Smooth muscle cell (in vitro differentiated cells): ENCODE measurements at regions not wholly inside any gene's neighbourhood (a gene's known extent, or its start where the extent isn't known, plus 50 kb on each side); places are given as distances from the start of the nearest gene placed in this dataset.

Experiments used
- DNase-seq: peaks from one replicate; lab custom pipeline; 2025; ENCODE audit not compliant: unreplicated experiment; lab: John Stamatoyannopoulos, UW
- H2AFZ ChIP-seq: fragments of 200-600 bp; sonication (generic); 2 replicates; pipeline ENCODE4 v1.6.0; 2016; ENCODE audit warnings: antibody characterized with exemption, low read depth, mild to moderate bottlenecking
- H3F3A ChIP-seq: fragments of 200-600 bp; sonication (generic); 2 replicates; pipeline ENCODE4 v1.6.0; 2017; ENCODE audit warnings: antibody characterized with exemption, low read depth
- H3K27ac ChIP-seq: fragments of 200-600 bp; sonication (generic); 2 replicates; pipeline ENCODE4 v1.5.1; 2016; ENCODE audit warnings: low read depth, mild to moderate bottlenecking
- H3K27me3 ChIP-seq: fragments of 200-600 bp; sonication (generic); 2 replicates; pipeline ENCODE4 v1.6.1; 2016; ENCODE audit warnings: low read depth, mild to moderate bottlenecking
- H3K36me3 ChIP-seq: fragments of 200-600 bp; sonication (generic); 2 replicates; pipeline ENCODE4 v1.5.1; 2016; ENCODE audit warnings: low read depth
- H3K4me1 ChIP-seq: fragments of 200-600 bp; sonication (generic); 2 replicates; pipeline ENCODE4 v1.5.1; 2016; ENCODE audit warnings: low read depth
- H3K4me2 ChIP-seq: fragments of 200-600 bp; sonication (generic); 2 replicates; pipeline ENCODE4 v1.6.0; 2016; ENCODE audit warnings: mild to moderate bottlenecking
- H3K4me3 ChIP-seq: fragments of 200-600 bp; sonication (generic); 2 replicates; pipeline ENCODE4 v1.5.1; 2016; ENCODE audit warnings: mild to moderate bottlenecking
- H3K79me2 ChIP-seq: fragments of 200-600 bp; sonication (generic); 2 replicates; pipeline ENCODE4 v1.6.0; 2016; ENCODE audit warnings: low read depth, mild to moderate bottlenecking
- H3K9ac ChIP-seq: fragments of 200-600 bp; sonication (generic); 2 replicates; pipeline ENCODE4 v1.6.0; 2016; ENCODE audit warnings: low read depth
- H3K9me3 ChIP-seq: fragments of 200-600 bp; sonication (generic); replicated peaks from 2 replicates; pipeline ENCODE4 v1.5.1; 2016; ENCODE audit warnings: low read depth
- H4K20me1 ChIP-seq: fragments of 200-600 bp; sonication (generic); 2 replicates; pipeline ENCODE4 v1.6.0; 2016; ENCODE audit warnings: low read depth
- WGBS: methylation state at CpG from one replicate; pipeline ENCODE4 v1.1.7; 2016; ENCODE audit warnings: low lambda C conversion rate; 5-methylcytosine and 5-hydroxymethylcytosine counted together
- TF ChIP-seq, protein P1 (sequence below): fragments of 200-600 bp; sonication (generic); IDR thresholded peaks from 2 replicates; pipeline ENCODE4 v1.5.1; 2017; ENCODE audit warnings: borderline replicate concordance, mild to moderate bottlenecking, antibody characterized with exemption; ENCODE audit not compliant: insufficient read depth, poor library complexity, severe bottlenecking

DNA sequence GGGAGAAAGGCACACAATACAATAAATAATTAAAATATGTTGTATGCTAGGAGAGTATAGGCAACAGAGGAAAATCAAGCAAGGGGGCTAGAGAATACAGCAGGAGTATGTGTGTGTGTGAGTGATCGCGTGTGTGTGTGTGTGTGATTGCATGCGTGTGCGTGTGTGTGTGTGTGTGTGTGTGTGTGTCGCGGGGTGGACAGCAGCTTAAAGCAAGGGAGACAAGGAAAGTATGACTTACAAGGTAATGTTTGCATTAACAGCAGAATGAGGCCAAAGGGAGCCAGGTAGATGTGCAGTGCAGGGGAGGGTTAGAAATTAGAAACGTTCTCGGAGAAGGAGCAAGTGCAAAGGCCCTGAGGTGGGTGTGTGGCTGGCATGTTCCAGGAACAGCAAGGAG is 57.4 kb upstream of the KCNA1 start:
- Histone ChIP-seq H3K27me3 (peaks cover 15% of the 10 kb centered on the region), H3K79me2 (no peaks in the 10 kb centered on the region), H3K4me1 (no peaks in the 10 kb centered on the region), H3K9ac (no peak overlapping the region), H3K4me3 (no peak overlapping the region), H3K9me3 (no peaks in the 10 kb centered on the region), H3K36me3 (no peaks in the 10 kb centered on the region), H3K4me2 (no peak overlapping the region), H3K27ac (no peak overlapping the region), H3F3A (no peaks in the 10 kb centered on the region), H2AFZ (no peak overlapping the region), H4K20me1 (no peaks in the 10 kb centered on the region)
- no peak for DNase-seq
- TF ChIP-seq, protein P1, sequence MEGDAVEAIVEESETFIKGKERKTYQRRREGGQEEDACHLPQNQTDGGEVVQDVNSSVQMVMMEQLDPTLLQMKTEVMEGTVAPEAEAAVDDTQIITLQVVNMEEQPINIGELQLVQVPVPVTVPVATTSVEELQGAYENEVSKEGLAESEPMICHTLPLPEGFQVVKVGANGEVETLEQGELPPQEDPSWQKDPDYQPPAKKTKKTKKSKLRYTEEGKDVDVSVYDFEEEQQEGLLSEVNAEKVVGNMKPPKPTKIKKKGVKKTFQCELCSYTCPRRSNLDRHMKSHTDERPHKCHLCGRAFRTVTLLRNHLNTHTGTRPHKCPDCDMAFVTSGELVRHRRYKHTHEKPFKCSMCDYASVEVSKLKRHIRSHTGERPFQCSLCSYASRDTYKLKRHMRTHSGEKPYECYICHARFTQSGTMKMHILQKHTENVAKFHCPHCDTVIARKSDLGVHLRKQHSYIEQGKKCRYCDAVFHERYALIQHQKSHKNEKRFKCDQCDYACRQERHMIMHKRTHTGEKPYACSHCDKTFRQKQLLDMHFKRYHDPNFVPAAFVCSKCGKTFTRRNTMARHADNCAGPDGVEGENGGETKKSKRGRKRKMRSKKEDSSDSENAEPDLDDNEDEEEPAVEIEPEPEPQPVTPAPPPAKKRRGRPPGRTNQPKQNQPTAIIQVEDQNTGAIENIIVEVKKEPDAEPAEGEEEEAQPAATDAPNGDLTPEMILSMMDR, result no peak
- WGBS, result 94% methylated on average over 8 of the region's 8 CpGs

DNA sequence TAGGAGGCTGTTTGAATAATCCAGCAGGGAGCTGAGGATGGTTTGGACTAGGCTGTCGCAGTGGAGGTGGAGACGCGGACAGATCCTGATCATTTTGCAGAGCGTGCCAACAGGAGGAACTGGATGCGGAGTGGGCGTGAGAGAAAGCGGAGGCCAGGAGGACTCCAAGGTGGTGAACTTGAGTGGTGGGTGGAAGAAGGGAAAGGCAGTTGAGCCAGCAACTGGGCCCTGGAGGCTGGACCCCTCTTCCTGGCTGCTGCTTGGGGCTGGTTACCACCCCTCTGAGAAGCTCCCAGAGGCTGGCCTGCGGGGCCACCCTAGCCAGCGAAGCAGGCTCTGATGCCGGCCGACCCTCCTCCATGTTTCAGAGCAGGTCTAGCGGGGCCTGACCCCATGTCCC is 56.8 kb upstream of the KCNA1 start:
- Histone ChIP-seq H3K4me3 (no peak overlapping the region), H3K9me3 (no peaks in the 10 kb centered on the region), H3K4me1 (peaks cover 1% of the 10 kb centered on the region), H3K79me2 (no peaks in the 10 kb centered on the region), H4K20me1 (no peaks in the 10 kb centered on the region), H3K27ac (no peak overlapping the region), H2AFZ (no peak overlapping the region), H3K36me3 (no peaks in the 10 kb centered on the region), H3K27me3 (peaks cover 18% of the 10 kb centered on the region), H3F3A (no peaks in the 10 kb centered on the region), H3K9ac (no peak overlapping the region), H3K4me2 (no peak overlapping the region)
- WGBS, result 98% methylated on average over 12 of the region's 12 CpGs
- TF ChIP-seq, protein P1, result no peak
- no peak for DNase-seq

DNA sequence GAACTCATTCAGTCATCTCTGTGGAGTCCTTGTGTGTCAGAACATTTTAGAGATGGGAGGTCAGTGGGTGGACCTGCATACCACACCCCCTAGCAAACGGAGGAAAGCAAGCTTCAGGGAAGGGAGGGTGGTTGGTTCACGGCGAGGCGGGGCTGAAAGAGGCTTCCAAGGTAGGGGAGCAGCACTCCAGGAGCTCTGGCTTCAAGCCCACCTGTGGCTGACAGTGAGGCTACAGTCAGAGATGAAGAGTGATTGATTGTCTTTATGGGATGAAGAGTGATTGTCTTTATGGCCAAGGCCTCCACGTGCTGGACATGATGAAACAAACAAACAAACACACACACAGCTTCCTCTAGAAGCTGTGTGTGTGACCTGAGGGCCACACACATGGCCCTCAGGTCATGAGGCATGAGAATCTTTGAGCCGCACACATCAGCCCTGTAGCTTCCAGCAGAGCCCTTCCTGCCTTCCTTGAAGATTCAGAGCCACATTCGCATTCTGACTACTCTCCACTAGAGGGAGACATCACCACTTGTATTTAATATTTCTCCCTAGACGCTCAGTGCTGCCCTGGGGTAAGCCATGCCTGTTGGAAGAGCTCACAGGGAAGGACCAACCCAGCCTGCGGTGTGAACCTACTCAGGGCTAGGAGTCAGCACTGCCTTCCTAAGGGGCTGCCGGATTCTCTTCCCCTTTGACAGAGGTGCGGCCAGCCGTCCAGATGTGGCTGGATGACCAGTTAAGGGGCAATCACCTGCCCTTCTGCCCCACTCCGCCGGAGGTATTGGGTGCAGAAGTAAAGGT is 54.4 kb upstream of the KCNA1 start:
- Histone ChIP-seq H2AFZ (no peak overlapping the region), H3K9me3 (no peaks in the 10 kb centered on the region), H3K27ac (no peak overlapping the region), H3K9ac (no peak overlapping the region), H3K27me3 (peaks cover 28% of the 10 kb centered on the region), H3F3A (no peaks in the 10 kb centered on the region), H3K36me3 (no peaks in the 10 kb centered on the region), H3K4me3 (no peak overlapping the region), H3K4me2 (no peak overlapping the region), H3K79me2 (no peaks in the 10 kb centered on the region), H4K20me1 (no peaks in the 10 kb centered on the region), H3K4me1 (peaks cover 11% of the 10 kb centered on the region)
- WGBS, result 45% methylated on average over 14 of the region's 14 CpGs
- TF ChIP-seq, protein P1, result peak; percentile 76
- DNase-seq, result no peak

GRCh38 chr12:4856596-4856995 is 53.1 kb upstream of the KCNA1 start:
- DNase-seq, result no peak
- TF ChIP-seq, protein P1, result no peak

More at GRCh38 chr12:4856596-4856995, 53.1 kb upstream of the KCNA1 start:
- H3F3A ChIP-seq, result no peaks in the 10 kb centered on the region
- H3K4me1 ChIP-seq, result peaks cover 11% of the 10 kb centered on the region
- no peaks in the 10 kb centered on the region for H3K36me3 ChIP-seq
- H3K4me2 ChIP-seq, result no peak overlapping the region
- no peaks in the 10 kb centered on the region for H4K20me1 ChIP-seq
- H3K9me3 ChIP-seq, result no peaks in the 10 kb centered on the region
- H3K27me3 ChIP-seq, result peaks cover 28% of the 10 kb centered on the region
- no peak overlapping the region for H3K9ac ChIP-seq
- WGBS, result 84% methylated on average over 5 of the region's 5 CpGs
- no peak overlapping the region for H3K27ac ChIP-seq
- no peaks in the 10 kb centered on the region for H3K79me2 ChIP-seq
- H3K4me3 ChIP-seq, result no peak overlapping the region
- no peak overlapping the region for H2AFZ ChIP-seq
